NT2/D1 (cell line): ENCODE measurements at regions not wholly inside any gene's neighbourhood (a gene's known extent, or its start where the extent isn't known, plus 50 kb on each side); places are given as distances from the start of the nearest gene placed in this dataset.
A peak's percentile ranks its signal among the peaks of the same experiment; 100 is the strongest.

Experiments
- DNase-seq: peaks from one replicate; pipeline ENCODE4 v3.0.0-alpha.2; 2011; ENCODE audit warnings: low read depth, low spot score
- H3K27me3 ChIP-seq: 2 replicates; pipeline ENCODE4 v1.6.0; 2011; ENCODE audit warnings: mild to moderate bottlenecking; ENCODE audit not compliant: insufficient read length, insufficient read depth
- H3K36me3 ChIP-seq: 2 replicates; pipeline ENCODE4 v1.6.1; 2011; ENCODE audit warnings: mild to moderate bottlenecking, low read length, mixed read lengths; ENCODE audit not compliant: insufficient read depth, insufficient read length
- H3K4me1 ChIP-seq: 2 replicates; pipeline ENCODE4 v1.5.1; 2011; ENCODE audit not compliant: insufficient read depth, insufficient read length
- H3K4me3 ChIP-seq: 2 replicates; pipeline ENCODE4 v1.5.1; 2011; ENCODE audit warnings: low read depth; ENCODE audit not compliant: insufficient read length
- H3K9ac ChIP-seq: 2 replicates; pipeline ENCODE4 v1.6.0; 2011; ENCODE audit warnings: low read depth; ENCODE audit not compliant: insufficient read length
- H3K9me3 ChIP-seq: 2 replicates; pipeline ENCODE4 v1.5.1; 2011; ENCODE audit warnings: mild to moderate bottlenecking, low read length; ENCODE audit not compliant: insufficient read depth
- SUZ12 ChIP-seq: IDR thresholded peaks from 2 replicates; pipeline ENCODE4 v1.6.1; 2011; ENCODE audit not compliant: insufficient read length, insufficient read depth; ENCODE audit errors: extremely low read depth
- YY1 ChIP-seq: IDR thresholded peaks from 2 replicates; pipeline ENCODE4 v1.6.1; 2011; ENCODE audit not compliant: insufficient read length, insufficient read depth
- ZNF274 ChIP-seq: IDR thresholded peaks from 2 replicates; pipeline ENCODE4 v1.6.1; 2011; ENCODE audit warnings: mild to moderate bottlenecking, low read depth, low read length

- no peaks in the 10 kb centered on the region for H3K9me3 ChIP-seq
- no peak overlapping the region for H3K4me3 ChIP-seq
- no peak overlapping the region for H3K9ac ChIP-seq
- H3K4me1 ChIP-seq = no peaks in the 10 kb centered on the region
- H3K27me3 ChIP-seq = no peaks in the 10 kb centered on the region
- DNase-seq = no peak
- H3K36me3 ChIP-seq = no peaks in the 10 kb centered on the region
- TF ChIP-seq YY1 = no peak
- no peak for TF ChIP-seq ZNF274
Measured at GRCh38 chr12:63075376-63076060, 75.5 kb downstream of the AVPR1A start.

- no peak for DNase-seq
- Histone ChIP-seq H3K4me1 (no peaks in the 10 kb centered on the region), H3K36me3 (no peaks in the 10 kb centered on the region), H3K4me3 (no peak overlapping the region), H3K27me3 (no peaks in the 10 kb centered on the region), H3K9ac (no peak overlapping the region), H3K9me3 (no peaks in the 10 kb centered on the region)
- TF ChIP-seq YY1 = no peak
- TF ChIP-seq SUZ12 = no peak
- TF ChIP-seq ZNF274 = no peak
Measured at GRCh38 chr12:63070709-63071108, 80.3 kb downstream of the AVPR1A start.

- Histone ChIP-seq H3K27me3 (no peaks in the 10 kb centered on the region), H3K9me3 (no peaks in the 10 kb centered on the region), H3K4me1 (no peaks in the 10 kb centered on the region), H3K9ac (no peak overlapping the region), H3K4me3 (no peak overlapping the region), H3K36me3 (no peaks in the 10 kb centered on the region)
- DNase-seq = no peak
- TF ChIP-seq YY1 = no peak
- no peak for TF ChIP-seq SUZ12
- TF ChIP-seq ZNF274 = no peak
Measured at GRCh38 chr12:63069860-63070617, 81.0 kb downstream of the AVPR1A start.

- peak; percentile 46 for DNase-seq
- Histone ChIP-seq H3K4me3 (no peak overlapping the region), H3K27me3 (no peaks in the 10 kb centered on the region), H3K9ac (no peak overlapping the region), H3K36me3 (no peaks in the 10 kb centered on the region), H3K9me3 (no peaks in the 10 kb centered on the region), H3K4me1 (no peaks in the 10 kb centered on the region)
- TF ChIP-seq SUZ12 (no peak), YY1 (no peak), ZNF274 (no peak)
Measured at GRCh38 chr12:63068857-63069442, 82.1 kb downstream of the AVPR1A start.

GRCh38 chr12:63066782-63067181 lies 84.2 kb downstream of the AVPR1A start:
- Histone ChIP-seq H3K9me3 (no peaks in the 10 kb centered on the region), H3K4me3 (no peak overlapping the region), H3K36me3 (no peaks in the 10 kb centered on the region), H3K4me1 (no peaks in the 10 kb centered on the region), H3K27me3 (no peaks in the 10 kb centered on the region), H3K9ac (no peak overlapping the region)
- no peak for TF ChIP-seq SUZ12
- no peak for DNase-seq

- TF ChIP-seq SUZ12 (no peak), ZNF274 (no peak), YY1 (no peak)
- no peak overlapping the region for H3K9ac ChIP-seq
- DNase-seq = no peak
- no peak overlapping the region for H3K4me3 ChIP-seq
- H3K4me1 ChIP-seq = no peaks in the 10 kb centered on the region
- H3K27me3 ChIP-seq = no peaks in the 10 kb centered on the region
- no peaks in the 10 kb centered on the region for H3K9me3 ChIP-seq
- H3K36me3 ChIP-seq = no peaks in the 10 kb centered on the region
Measured at GRCh38 chr12:63066136-63066535, 84.9 kb downstream of the AVPR1A start.

GRCh38 chr12:63064080-63064479 lies 86.9 kb downstream of the AVPR1A start:
- H3K9me3 ChIP-seq = no peaks in the 10 kb centered on the region
- H3K4me1 ChIP-seq = no peaks in the 10 kb centered on the region
- H3K36me3 ChIP-seq = no peaks in the 10 kb centered on the region
- H3K4me3 ChIP-seq = no peak overlapping the region
- no peaks in the 10 kb centered on the region for H3K27me3 ChIP-seq
- H3K9ac ChIP-seq = no peak overlapping the region
- DNase-seq = no peak
- TF ChIP-seq ZNF274 (no peak), YY1 (no peak), SUZ12 (no peak)
